ENCODE measurements at regions not wholly inside any gene's neighbourhood (a gene's known extent, or its start where the extent isn't known, plus 50 kb on each side); places are given as distances from the start of the nearest gene placed in this dataset.

DNA sequence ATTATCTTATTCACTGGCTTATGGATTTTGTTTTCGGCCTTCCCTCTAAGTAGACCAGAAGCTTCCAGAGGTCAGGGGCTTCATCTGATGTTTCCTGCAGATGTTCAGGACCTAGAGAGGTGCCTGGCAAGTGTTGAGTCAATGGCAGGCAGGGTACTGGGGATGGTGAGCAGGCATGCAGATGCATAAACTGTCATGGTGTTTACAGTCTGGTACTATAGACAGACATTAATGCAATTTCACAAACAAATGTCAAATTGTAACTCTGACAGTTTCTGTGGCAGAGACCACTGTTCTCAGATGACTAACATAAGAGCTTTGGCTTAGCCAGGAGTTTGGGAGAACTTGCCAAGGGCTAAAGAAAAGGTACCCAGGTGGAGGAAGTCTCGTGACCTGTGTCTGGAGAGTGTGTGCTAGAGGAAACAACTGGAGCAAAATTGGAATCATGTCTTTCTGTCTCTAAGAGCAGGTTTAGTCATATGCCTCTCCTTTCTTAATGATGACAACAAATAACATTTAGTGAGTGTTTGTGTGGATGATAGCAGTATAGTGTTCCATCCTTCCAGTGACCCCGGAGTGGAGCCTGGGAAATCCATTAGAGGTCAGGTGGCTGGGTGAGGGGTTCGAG is 53.7 kb upstream of the TRAK1 start:
- DNase-seq (ENCODE audit: low spot score), result no peak

DNA sequence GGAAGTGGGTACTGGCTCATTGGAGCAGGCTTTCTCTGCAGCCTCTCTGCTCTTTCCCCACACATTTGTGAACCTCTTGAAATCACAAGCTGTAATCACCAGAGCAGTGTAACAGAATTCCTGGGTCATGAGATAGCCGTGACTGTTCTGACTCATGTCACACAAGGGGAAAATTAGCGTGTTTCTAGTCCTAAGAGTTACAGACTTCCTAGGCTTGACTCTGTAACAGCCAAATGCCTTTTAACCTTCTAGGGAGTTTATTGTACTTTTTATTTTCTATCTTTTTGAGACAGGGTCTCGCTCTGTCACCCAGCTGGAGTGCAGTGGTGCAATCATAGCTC is 54.7 kb upstream of the TRAK1 start:
- peak; percentile 88 for DNase-seq (ENCODE audit: low spot score)

DNA sequence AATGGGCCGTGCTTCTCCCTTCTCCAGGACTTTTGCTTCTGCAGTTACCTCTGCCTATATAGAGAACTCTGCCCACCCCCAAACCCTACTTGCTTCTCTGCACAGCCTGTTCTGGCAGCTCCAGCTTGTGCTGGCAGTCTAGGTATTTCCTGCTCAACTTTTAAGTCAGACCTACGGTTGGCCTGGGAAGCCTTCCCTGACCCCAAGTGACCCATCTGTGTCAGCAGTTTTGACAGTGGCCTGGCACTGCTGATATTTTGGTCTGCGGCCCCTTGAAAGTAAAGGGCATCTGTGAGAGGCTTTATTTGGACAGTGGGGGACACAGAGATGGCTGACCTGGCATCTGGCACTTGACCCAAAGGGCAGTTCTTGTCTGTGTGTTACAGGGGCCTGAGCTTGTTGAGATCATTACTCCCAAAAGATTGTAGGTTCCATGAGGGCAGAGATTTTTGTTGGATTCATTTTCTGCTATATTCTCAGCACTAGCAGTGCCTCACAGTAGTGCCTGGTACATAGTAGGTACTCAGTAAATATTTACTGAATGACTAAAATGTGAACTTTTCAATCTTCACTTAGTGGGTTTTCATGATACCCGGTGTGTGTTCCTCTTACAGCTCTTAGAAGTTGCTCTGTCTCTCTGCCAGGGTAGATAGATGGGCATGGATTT is 55.2 kb upstream of the TRAK1 start:
- no peak for DNase-seq (ENCODE audit: low spot score)

DNA sequence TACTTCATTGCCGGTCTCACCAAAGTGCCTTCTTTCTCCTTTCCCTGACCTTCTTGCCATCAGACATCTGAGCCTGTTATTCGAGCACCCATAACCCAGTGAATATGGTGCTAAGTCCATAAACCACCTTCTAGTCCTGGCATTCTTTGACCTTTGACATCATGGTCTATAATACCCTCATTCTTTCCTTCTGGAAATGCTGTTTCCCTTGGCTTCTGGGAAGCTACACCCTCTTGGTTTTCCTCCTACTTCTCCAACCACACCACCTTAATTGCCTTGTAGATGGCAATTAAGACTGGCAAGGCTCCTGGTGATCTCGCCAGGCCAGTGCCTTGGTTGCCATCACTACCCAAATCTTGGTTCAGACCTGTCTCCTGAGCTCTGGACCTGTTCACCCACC is 56.1 kb upstream of the TRAK1 start:
- DNase-seq (ENCODE audit: low spot score), result no peak

DNA sequence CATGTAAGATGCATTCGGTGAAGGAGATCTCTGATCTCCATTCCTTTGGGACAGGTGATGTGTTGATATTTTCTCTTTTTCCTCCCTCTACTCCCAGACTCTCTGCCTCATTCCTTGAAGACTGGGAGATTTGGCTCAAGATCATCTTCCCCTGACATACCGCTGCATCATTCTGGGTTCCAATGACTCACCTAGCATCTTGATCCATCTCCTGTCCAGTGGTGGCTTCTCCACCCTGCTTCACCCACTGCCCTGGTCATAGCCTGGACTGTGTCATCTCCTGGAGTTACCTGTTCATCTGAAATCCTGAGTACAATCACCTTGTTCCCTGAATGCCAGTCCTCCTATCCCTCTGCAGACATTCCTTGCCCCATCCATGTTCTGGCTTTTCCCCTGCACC is 57.4 kb upstream of the TRAK1 start:
- no peak for DNase-seq (ENCODE audit: low spot score)

DNA sequence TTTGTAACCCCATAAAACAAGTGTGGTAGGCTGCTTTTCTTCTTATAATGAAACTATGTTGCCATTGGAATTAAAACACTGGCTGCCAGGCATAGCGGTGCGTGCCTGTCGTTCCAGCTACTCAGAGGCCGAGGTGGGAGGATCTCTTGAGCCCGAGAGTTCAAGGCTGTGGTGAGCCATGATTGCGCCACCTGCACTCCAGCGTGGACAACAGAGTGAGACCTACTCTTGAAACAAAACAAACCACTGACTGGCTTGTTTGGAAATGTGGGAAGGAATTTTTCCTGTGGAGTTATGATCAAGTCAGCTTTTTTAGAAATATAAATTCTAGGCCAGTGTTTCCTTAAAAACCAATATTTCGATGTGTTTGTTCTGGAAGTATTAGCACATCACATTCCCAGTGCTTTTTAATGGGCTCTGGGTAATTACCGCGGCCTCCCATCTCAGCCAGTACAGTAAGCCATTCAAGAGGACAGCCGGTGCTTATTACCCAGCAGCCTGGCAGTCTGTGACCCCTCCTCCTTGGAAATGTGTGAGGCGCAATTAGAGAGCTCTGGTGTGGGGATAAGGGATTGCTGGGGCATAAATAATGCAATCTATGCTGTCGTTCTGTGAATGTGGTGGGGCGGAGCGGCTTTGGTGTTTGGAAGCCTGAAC is 58.3 kb upstream of the TRAK1 start:
- peak; percentile 57 for DNase-seq (ENCODE audit: low spot score)

DNA sequence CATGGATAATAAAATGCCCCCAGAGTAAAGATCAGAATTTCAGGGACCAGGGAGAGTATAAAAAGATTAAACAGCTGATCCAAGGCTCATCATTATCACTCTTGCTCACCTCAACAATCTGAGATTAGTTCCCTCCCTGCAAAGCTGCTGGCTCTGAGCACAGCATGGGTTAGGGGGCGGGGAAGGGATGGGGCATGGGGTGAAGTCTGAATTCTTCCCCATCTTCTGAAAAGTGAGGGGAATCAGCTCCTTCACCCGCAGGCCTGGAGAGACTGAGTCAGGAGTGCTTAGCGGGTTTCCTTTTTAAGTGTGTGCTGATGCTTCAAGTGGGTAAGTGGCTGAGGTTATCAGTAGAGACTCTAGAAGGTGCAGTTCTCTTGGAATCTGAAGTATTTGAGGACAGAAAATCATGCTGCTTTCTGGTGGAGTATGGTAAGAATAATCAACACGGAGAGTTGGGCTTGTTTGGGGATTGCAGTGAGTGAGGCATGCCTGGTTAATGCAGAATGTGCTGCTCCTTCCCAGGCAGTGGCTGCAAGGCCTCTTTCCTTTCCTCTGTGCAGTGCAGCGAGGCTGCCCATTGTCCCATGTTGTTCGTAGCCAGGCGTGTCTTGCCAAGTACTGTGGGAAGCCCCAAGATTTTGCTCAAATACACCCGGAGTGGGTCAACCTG is 59.2 kb upstream of the TRAK1 start:
- DNase-seq (ENCODE audit: low spot score), result no peak

DNA sequence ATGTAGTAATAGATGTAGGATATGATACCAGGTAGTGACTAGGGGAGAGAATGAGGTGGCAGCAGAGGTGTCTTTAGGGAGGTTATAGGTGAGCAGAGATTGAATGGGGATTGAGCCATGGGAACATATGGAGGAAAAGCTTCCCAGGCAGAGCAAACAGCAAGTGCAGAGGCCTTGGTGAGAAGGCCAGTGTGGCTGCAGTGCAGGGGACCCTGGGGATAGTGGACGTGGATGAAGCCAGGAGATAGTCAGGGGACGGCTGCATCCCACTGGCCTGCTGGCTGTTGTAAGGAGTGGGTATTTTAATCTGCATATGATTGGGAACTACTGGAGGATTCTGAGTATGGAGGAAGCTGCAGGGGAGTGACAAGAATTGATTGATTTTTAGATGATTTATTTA is 62.7 kb upstream of the TRAK1 start:
- no peak for DNase-seq (ENCODE audit: low spot score)

DNA sequence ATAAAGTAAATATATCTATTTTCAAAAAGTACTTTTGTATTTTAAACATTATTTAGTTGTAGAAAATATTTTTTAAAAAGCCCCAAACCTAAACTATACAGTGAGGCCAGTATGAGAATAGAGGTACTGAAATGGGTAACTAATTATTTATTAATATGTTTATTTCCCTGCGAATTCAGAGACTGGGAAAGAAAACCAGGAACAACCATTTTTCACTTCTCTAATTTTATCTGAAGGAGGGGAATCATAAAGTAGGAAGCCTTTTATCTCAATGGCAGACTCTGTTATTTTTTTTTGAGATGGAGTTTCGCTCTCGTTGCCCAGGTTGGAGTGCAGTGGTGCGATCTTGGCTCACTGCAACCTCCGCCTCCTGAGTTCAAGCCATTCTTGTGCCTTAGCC is 63.6 kb upstream of the TRAK1 start:
- no peak for DNase-seq (ENCODE audit: low spot score)

DNA sequence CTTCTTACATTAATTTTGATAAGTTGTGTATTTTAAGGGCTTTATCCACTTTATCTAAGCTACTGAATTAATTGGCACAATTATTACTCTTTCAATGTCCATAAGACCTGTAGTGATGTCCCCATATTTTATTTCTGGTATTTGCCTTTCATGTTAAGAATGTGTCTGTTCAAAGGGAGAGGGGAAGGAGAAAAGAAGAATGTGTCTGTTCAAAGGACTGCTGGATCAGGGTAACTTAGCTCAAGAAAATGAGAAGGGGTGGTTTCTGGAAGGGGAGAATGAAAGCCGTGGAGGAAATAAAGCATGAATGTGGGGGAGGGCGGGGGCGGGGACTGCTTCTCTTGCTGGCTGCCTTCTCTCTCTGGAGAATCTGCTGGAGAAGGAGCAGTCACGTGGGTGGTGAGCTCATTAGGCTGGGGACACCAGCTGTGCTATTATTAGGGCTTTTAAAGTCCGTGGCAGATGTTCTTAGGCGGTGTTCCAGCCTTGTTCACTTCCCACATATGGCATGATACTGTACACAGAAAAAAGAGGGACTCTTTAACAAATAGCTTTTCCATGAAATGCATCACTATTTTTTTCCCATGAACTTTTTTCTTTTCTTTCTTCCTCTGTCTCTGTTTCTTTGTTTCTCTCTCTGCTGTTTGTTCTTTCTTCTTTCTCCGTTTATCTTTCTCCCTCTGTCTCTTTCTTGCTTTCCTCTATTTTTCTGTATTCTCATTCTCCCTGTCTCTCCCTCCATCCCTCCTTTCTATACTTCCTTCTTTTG is 63.7 kb upstream of the ULK4 start:
- peak; percentile 93 for DNase-seq (ENCODE audit: low spot score)

DNA sequence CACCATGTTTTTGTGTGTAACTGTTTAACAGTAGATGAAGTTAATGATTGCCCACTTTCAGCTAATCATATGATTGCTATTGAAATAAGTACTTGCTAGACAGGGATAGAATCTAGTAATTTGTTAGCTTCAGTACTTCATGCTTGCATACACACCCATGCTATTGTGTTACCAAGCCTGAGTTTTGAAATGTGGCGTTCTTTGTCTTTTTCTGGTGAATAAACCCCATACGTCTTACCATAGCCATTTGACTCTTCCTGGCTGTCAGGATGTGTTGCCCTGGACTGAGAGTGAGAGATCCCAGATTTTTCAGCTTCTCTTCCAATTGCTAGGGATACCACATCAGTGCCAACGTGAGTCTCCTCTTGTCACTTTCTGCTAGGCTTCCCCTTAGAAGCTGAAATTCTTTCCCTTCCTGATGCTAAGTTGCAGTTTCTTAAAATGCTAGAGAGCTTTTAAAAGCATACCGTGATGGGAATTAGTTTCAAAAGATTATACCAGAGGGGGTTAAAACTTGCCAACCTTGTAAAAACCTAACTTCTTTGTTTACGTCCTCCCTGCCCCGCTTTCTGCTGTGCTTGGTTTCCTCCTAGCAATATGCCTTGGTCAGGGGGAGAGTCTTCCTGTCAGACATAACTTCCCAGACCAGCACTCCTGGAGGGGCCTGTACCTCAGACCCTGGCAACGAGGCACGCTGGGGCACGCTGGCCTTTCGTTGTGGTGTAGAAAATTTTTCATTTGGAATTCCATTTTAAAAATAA is 62.9 kb upstream of the ULK4 start:
- no peak for DNase-seq (ENCODE audit: low spot score)

DNA sequence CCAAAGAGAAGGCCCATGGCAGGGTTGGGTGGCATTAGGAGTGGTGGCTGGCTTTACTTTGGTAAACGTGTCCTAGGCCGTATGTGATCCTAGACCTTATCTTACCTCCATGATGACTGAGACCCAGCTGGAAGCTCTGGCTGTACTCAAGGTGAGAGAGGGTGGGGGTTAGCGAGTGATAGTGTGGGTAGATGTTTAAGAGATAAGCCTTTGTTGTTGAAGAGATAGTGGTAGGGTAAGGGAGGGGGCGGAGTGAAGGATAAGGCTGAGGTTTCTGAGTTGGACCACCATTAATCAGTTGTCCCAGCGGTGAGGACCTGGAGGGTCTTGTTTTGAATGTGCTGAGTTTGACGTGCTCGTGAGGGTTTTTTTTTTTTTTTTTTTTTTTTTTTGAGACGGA is 61.5 kb upstream of the ULK4 start:
- DNase-seq (ENCODE audit: low spot score), result no peak

DNA sequence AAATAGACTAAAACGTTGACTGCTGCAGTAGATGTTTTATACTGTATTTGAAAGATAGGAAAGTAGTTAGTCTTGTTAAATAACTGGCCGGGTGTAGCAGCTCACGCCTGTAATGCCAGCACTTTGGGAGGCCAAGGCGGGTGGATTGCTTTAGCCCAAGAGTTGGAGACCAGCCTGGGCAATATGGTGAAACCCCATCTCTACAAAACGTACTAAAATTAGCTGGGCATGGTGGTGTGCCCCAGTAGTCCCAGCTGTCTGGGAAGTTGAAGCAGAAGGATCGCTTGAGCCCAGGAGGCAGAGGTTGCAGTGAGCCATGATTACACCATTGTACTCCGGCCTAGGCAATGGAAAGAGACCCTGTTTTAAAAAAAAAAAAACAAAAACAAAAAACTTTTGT is 60.5 kb upstream of the ULK4 start:
- DNase-seq (ENCODE audit: low spot score), result no peak

DNA sequence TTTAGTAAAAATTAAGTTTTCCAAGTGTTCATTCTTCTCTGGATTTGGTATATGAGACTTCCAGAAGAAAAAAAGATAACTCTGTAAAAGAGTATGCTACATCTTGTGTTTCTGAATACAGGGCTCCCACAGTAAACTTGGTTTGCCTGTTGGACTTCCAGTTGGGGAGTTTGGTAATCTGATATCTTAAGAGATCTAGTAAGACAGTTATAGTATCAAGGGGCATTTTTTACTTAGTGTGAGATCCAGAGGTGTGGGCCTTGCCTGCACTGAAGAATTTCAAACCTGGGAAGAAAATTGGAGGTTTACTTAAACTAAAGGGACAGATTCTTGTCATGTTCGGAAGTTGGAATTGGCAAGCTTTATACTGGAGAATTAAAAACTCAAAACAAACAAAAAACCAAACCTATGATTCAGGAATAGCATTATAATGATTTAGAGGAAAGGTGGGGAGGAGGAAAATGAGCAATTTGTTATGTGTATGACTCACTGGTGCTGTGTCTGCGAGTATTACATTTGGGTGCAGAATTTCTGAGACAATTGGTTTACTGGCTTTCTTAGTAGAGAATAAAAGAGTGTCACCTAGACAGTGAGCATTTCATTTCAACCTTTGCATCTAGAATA is 58.9 kb upstream of the ULK4 start:
- DNase-seq (ENCODE audit: low spot score), result peak; percentile 70

DNA sequence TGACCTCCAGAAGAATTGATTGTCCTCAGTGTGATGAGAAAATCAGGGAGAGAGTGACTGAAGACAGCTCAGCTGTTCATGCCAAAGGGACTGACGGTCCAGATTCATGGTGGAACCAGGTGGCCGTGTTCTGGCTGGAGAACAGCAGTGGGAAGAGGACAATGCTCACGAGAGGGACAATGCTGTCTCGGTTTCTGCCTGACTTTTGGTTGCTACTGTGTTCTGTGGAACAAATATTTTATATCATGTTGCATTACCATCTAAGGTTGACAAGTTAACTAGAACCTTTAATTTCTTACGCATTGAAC is 58.0 kb upstream of the ULK4 start:
- no peak for DNase-seq (ENCODE audit: low spot score)

DNA sequence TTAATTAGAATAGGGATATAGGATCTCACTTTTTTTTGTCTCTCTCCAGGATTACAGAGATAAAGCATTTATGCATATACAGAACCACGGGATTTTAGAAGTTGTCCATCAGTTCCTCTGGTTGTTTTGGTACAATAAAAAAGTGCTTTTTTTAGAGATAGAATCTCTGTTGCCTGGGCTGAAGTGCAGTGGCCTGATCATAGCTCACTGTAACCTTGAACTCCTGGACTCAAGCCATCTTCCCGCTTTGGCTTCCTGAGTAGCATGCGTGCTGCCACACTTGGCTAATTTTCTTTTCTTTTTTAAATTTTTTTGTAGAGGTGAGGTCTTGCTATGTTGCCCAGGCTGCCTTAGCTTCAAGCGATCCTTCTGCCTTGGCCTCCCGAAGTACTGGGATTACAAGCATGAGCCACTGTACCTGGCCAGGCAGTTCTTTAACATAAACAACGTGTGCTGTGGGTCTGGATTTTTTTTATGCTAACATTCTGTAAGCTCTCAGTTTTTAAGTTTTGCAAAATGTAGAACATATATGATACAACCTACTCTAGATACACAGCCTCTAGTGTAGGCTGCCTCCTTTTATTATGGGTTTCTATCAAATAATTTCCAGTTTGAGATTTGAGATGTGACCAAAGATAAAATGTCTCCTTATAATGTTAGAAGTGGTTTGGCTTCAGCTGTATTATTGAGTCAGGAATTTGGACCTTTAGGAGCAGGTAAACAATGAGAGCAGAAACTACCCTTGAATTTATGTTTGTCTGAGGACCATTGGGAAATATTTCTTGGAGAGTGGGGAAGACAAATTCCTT is 57.4 kb upstream of the ULK4 start:
- no peak for DNase-seq (ENCODE audit: low spot score)

DNA sequence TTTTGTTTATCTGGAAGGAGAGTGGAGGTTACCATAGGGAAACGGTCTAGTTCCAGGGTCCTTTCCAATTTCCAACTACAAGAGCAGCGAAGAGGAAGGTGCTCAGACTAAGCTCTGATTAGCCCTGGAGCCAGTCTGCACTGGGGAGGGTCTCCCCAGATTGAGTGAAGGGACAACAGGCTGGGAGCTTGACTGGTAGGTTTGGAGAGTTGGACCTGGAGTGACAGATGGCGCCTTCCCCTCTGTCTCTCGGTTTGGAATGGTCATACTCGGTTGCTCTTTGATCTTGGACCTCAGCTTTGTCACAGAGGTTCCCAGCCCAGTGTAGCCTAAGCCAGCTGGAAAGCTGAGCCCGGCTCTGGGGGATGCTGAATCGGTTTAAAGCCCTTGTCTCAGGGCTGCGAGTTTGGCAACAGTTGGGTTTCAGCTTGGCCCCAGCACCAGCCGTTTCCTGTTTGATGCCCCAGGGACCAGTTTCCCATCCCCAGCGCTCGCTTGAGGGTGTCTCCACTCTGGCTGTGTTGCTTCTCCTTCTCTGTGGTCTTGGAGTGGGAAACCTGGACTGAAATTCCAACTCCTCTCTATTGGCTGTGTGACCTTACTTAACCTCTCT is 53.1 kb upstream of the ULK4 start:
- peak; percentile 46 for DNase-seq (ENCODE audit: low spot score)

DNA sequence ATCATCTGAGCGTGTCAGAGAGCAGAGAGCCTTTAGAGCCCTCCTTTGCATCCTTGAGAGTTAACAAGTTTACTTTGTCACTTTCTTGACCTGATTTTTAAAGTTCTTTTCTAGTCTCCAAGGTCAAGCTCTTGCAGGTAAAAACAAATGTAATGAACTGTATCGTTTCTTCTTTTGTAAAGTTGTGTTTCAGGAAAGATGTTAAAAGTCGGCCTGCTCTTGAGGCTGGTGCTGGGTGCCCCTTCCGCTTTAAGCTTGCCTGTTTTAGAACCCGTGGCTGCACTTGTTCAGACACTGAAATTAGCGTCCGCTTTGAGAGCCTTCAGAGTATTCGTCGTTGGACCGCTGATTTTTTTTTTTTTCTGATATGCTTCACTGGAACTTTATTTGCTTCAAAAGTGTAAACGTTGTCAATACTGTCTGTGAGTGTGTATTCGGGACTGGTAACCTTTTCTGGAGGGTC is 52.6 kb upstream of the ULK4 start:
- no peak for DNase-seq (ENCODE audit: low spot score)

DNA sequence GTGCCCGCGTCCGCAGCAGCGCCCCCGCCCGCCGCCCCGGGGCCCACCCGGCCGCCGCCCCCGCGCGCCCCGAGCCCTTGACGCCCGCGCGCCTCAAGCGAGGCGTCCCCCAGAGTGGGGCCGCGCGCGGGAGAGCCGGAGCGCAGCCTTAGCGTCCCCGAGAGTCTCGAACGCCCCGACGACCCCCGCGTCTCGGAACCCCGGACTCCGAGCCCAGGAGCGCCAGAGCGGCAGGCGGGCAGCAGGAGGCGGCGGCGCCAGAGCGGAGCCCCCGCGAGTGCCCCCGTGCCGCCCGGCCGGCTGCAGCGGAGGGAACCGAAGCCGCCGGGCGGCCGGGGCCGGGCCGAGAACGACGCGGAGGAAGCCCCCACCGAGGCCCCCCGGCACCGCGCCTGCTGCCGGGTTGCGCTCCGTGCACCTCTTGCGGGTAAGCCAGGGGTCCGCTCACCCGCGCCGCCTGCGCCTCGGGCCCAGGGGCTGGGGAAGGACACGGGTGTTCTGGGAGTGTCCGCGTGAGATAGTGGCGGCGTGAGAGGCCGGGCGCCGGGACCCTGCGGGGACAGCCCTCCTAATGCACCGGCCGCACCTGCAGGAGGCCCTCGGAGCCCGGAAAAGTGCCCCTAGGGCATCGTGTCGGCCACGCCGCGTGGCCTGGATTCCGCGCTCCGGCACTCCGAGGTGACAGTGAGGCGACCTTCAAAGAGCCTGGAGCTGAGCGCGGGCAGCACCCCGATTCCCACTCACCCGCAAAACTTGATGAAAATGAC is 52.0 kb upstream of the ULK4 start:
- no peak for DNase-seq (ENCODE audit: low spot score)
